ENCODE measurements at regions not wholly inside any gene's neighbourhood (a gene's known extent, or its start where the extent isn't known, plus 50 kb on each side); places are given as distances from the start of the nearest gene placed in this dataset.
A peak's percentile ranks its signal among the peaks of the same experiment; 100 is the strongest.

GRCh38 chr2:41959760-41960159 is 88.1 kb upstream of the PKDCC start:
- H3K27me3 ChIP-seq: no peaks in the 10 kb centered on the region
- no peak overlapping the region for H3K4me3 ChIP-seq
- DNase-seq (no peak), ATAC-seq (no peak)
- peaks cover 0 to 5% (median 0%) of the 10 kb centered on the region in 4 donors for H3K4me1 ChIP-seq
- intact Hi-C loops (cut with DNase I): no loop called here
- H3K36me3 ChIP-seq: no peaks in the 10 kb centered on the region
- no peak overlapping the region for H3K27ac ChIP-seq
- TF ChIP-seq, protein P1, sequence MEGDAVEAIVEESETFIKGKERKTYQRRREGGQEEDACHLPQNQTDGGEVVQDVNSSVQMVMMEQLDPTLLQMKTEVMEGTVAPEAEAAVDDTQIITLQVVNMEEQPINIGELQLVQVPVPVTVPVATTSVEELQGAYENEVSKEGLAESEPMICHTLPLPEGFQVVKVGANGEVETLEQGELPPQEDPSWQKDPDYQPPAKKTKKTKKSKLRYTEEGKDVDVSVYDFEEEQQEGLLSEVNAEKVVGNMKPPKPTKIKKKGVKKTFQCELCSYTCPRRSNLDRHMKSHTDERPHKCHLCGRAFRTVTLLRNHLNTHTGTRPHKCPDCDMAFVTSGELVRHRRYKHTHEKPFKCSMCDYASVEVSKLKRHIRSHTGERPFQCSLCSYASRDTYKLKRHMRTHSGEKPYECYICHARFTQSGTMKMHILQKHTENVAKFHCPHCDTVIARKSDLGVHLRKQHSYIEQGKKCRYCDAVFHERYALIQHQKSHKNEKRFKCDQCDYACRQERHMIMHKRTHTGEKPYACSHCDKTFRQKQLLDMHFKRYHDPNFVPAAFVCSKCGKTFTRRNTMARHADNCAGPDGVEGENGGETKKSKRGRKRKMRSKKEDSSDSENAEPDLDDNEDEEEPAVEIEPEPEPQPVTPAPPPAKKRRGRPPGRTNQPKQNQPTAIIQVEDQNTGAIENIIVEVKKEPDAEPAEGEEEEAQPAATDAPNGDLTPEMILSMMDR (IDR thresholded peaks at IDR 0.05): no peak
- TF ChIP-seq POLR2A (IDR thresholded peaks at IDR 0.05): no peak
- no peaks in the 10 kb centered on the region for H3K9me3 ChIP-seq
- WGBS (ENCODE audit: insufficient coverage, low coverage, low lambda C conversion rate, missing lambda C conversion rate): 80% methylated on average over 2 of the region's 2 CpGs

- Histone ChIP-seq H3K9me3 (no peaks in the 10 kb centered on the region), H3K27ac (peak overlapping the region in 1 of 3 donors; percentile 51), H3K36me3 (no peaks in the 10 kb centered on the region), H3K27me3 (no peaks in the 10 kb centered on the region), H3K4me3 (no peak overlapping the region), H3K4me1 (peaks cover 0 to 19% (median 0%) of the 10 kb centered on the region in 4 donors)
- intact Hi-C loops (cut with DNase I): no loop called here
- TF ChIP-seq, protein P1 (IDR thresholded peaks at IDR 0.05): no peak
- no peak for TF ChIP-seq POLR2A (IDR thresholded peaks at IDR 0.05)
- WGBS (ENCODE audit: insufficient coverage, low coverage, low lambda C conversion rate, missing lambda C conversion rate): 48% methylated on average over 4 of the region's 5 CpGs
- no peak for ATAC-seq
- DNase-seq: no peak
Observed at GRCh38 chr2:41962922-41963622, 84.7 kb upstream of the PKDCC start.

- intact Hi-C loops (cut with DNase I): no loop called here
- DNase-seq: peak; percentile 50 to 72 (median 66)
Observed at GRCh38 chr2:41963661-41964525, 83.9 kb upstream of the PKDCC start.

GRCh38 chr2:41965173-41965908 is 82.5 kb upstream of the PKDCC start:
- H3K27me3 ChIP-seq: no peaks in the 10 kb centered on the region
- H3K4me1 ChIP-seq: peaks cover 0 to 19% (median 0%) of the 10 kb centered on the region in 4 donors
- peak overlapping the region in 2 of 3 donors; percentile 39 to 73 for H3K27ac ChIP-seq
- 84% methylated on average over 5 of the region's 5 CpGs for WGBS (ENCODE audit: insufficient coverage, low coverage, low lambda C conversion rate, missing lambda C conversion rate)
- intact Hi-C loops (cut with DNase I): no loop called here
- TF ChIP-seq, protein P1 (IDR thresholded peaks at IDR 0.05): no peak
- no peak for TF ChIP-seq POLR2A (IDR thresholded peaks at IDR 0.05)
- no peaks in the 10 kb centered on the region for H3K36me3 ChIP-seq
- DNase-seq (no peak), ATAC-seq (no peak)
- H3K9me3 ChIP-seq: no peaks in the 10 kb centered on the region
- H3K4me3 ChIP-seq: no peak overlapping the region

More at GRCh38 chr2:41963661-41964525, 83.9 kb upstream of the PKDCC start:
- H3K27me3 ChIP-seq: no peaks in the 10 kb centered on the region
- no peak for TF ChIP-seq POLR2A (IDR thresholded peaks at IDR 0.05)
- TF ChIP-seq, protein P1 (IDR thresholded peaks at IDR 0.05): no peak
- 58% methylated on average over 10 of the region's 10 CpGs for WGBS (ENCODE audit: insufficient coverage, low coverage, low lambda C conversion rate, missing lambda C conversion rate)
- no peak overlapping the region for H3K4me3 ChIP-seq
- no peaks in the 10 kb centered on the region for H3K9me3 ChIP-seq
- peak overlapping the region; percentile 13 to 69 (median 51) for H3K27ac ChIP-seq
- H3K4me1 ChIP-seq: peaks cover 0 to 19% (median 0%) of the 10 kb centered on the region in 4 donors
- H3K36me3 ChIP-seq: no peaks in the 10 kb centered on the region
- ATAC-seq: peak; percentile 20 to 40 (median 35)
